H1 (cell line): ENCODE measurements at regions not wholly inside any gene's neighbourhood (a gene's known extent, or its start where the extent isn't known, plus 50 kb on each side); places are given as distances from the start of the nearest gene placed in this dataset.

Experiments used
- CTCF ChIA-PET: fragments of 300-600 bp; sonication (Branson Sonifier 250); formaldehyde crosslinking; loops from one replicate; lab custom pipeline; 2021; ENCODE audit not compliant: partially characterized antibody; lab: Charles Lee
- POLR2A ChIA-PET: fragments of 300-600 bp; sonication (Branson Sonifier 250); formaldehyde crosslinking; loops from one replicate; lab custom pipeline; 2021; ENCODE audit warnings: inconsistent platforms; ENCODE audit not compliant: partially characterized antibody; lab: Charles Lee
- DNase-seq, 2 experiments: peaks; one replicate each; pipeline versions ENCODE4 v3.0.0 to v3.0.0-alpha.2; 2010 to 2022; ENCODE audit warnings: low spot score in 2 of 2, low read depth in 1 of 2, mixed read lengths in 1 of 2
- FAIRE-seq: peaks from 2 replicates; lab custom pipeline; 2011; peaks lifted over from hg19 to GRCh38; lab: Jason Lieb, UNC
- H2AFZ ChIP-seq: 2 replicates; pipeline ENCODE4 v1.8.1; 2012; ENCODE audit warnings: low read length, inconsistent platforms
- H2AK5ac ChIP-seq: 2 replicates; pipeline ENCODE4 v1.6.1; 2013; ENCODE audit warnings: low read depth, low read length
- H2BK120ac ChIP-seq: replicated peaks from 2 replicates; pipeline ENCODE3; 2013; ENCODE audit warnings: low read depth, low read length, inconsistent platforms
- H2BK12ac ChIP-seq: 2 replicates; pipeline ENCODE4 v1.6.1; 2013; ENCODE audit warnings: low read depth, low read length
- H2BK15ac ChIP-seq: 2 replicates; pipeline ENCODE4 v1.6.1; 2013; ENCODE audit warnings: low read length
- H2BK20ac ChIP-seq: 2 replicates; pipeline ENCODE4 v1.6.1; 2013; ENCODE audit warnings: low read length
- H2BK5ac ChIP-seq: 2 replicates; pipeline ENCODE4 v1.6.1; 2013; ENCODE audit warnings: low read depth, low read length
- H3K14ac ChIP-seq: 2 replicates; pipeline ENCODE4 v1.6.1; 2013; ENCODE audit warnings: inconsistent platforms; ENCODE audit not compliant: insufficient read length
- H3K18ac ChIP-seq: 2 replicates; pipeline ENCODE4 v1.6.1; 2013; ENCODE audit warnings: low read length; ENCODE audit errors: extremely low read depth
- H3K23ac ChIP-seq: 2 replicates; pipeline ENCODE4 v1.6.1; 2013; ENCODE audit warnings: inconsistent platforms; ENCODE audit not compliant: insufficient read length
- H3K23me2 ChIP-seq: 2 replicates; pipeline ENCODE4 v1.6.1; 2013; ENCODE audit warnings: low read depth, low read length
- H3K27ac ChIP-seq: 2 replicates; pipeline ENCODE4 v1.6.1; 2011; ENCODE audit warnings: low read depth, low read length, inconsistent platforms
- H3K27me3 ChIP-seq, 4 experiments: replicated peaks in 1 of 4; 1 replicate in 1 of 4; 2 replicates in 3 of 4; pipeline versions ENCODE4 v1.6.1 to v1.8.1; 2011 to 2013; ENCODE audit warnings: low read length in 3 of 4, mild to moderate bottlenecking in 3 of 4, inconsistent platforms in 2 of 4, mixed read lengths in 2 of 4, moderate library complexity in 1 of 4; ENCODE audit not compliant: control insufficient read depth in 3 of 4, insufficient read depth in 3 of 4; ENCODE audit errors: extremely low read depth in 1 of 4
- H3K36me3 ChIP-seq, 4 experiments: 2 replicates each; pipeline versions ENCODE4 v1.6.1 to v1.8.1; 2011 to 2013; ENCODE audit warnings: mild to moderate bottlenecking in 4 of 4, low read length in 3 of 4, moderate library complexity in 2 of 4, control low read depth in 1 of 4, inconsistent platforms in 1 of 4; ENCODE audit not compliant: insufficient read depth in 4 of 4, control insufficient read depth in 2 of 4
- H3K4ac ChIP-seq: replicated peaks from 2 replicates; pipeline ENCODE3; 2013; ENCODE audit warnings: low read length, low read depth, mixed read lengths, inconsistent platforms; ENCODE audit not compliant: insufficient read length
- H3K4me1 ChIP-seq, 4 experiments: replicated peaks in 1 of 4; 1 replicate in 1 of 4; 2 replicates in 3 of 4; pipeline versions ENCODE4 v1.6.1 to v1.8.1; 2011 to 2013; ENCODE audit warnings: low read length in 3 of 4, inconsistent platforms in 2 of 4, mixed read lengths in 1 of 4; ENCODE audit not compliant: insufficient read depth in 4 of 4, control insufficient read depth in 3 of 4
- H3K4me2 ChIP-seq, 2 experiments: 2 replicates each; pipeline versions ENCODE4 v1.6.1 to v1.8.1; 2011 to 2013; ENCODE audit warnings: low read depth in 2 of 2, low read length in 2 of 2, control low read depth in 1 of 2, inconsistent platforms in 1 of 2, mild to moderate bottlenecking in 1 of 2; ENCODE audit not compliant: insufficient read depth in 1 of 2
- H3K4me3 ChIP-seq, 4 experiments: fragments of 200-600, 300-600 bp in 1 of 4; sonication (generic), shearing (Covaris generic), sonication (Bioruptor Twin) in 1 of 4; 2 replicates each; pipeline versions ENCODE4 v1.5.1 to v1.8.1; 2011 to 2016; ENCODE audit warnings: low read length in 4 of 4, low read depth in 3 of 4, control low read depth in 2 of 4, inconsistent platforms in 2 of 4, mild to moderate bottlenecking in 2 of 4, mixed read lengths in 1 of 4, moderate library complexity in 1 of 4; ENCODE audit not compliant: insufficient read depth in 2 of 4; ENCODE audit errors: extremely low read depth in 1 of 4
- H3K56ac ChIP-seq: replicated peaks from 2 replicates; pipeline ENCODE3; 2013; ENCODE audit warnings: low read depth, mild to moderate bottlenecking, mixed read lengths, low read length, inconsistent platforms; ENCODE audit not compliant: insufficient read length
- H3K79me1 ChIP-seq: 2 replicates; pipeline ENCODE4 v1.6.1; 2013; ENCODE audit warnings: low read depth, low read length, control low read depth
- H3K79me2 ChIP-seq, 2 experiments: 2 replicates each; pipeline versions ENCODE4 v1.6.1 to v1.8.1; 2012 to 2013; ENCODE audit warnings: low read length in 2 of 2, mild to moderate bottlenecking in 2 of 2, inconsistent platforms in 1 of 2; ENCODE audit not compliant: insufficient read depth in 2 of 2, control insufficient read depth in 1 of 2
- H3K9ac ChIP-seq, 4 experiments: replicated peaks in 1 of 4; 1 replicate in 1 of 4; 2 replicates in 3 of 4; pipeline versions ENCODE4 v1.6.1 to v1.8.1; 2011 to 2013; ENCODE audit warnings: low read depth in 3 of 4, low read length in 3 of 4, control low read depth in 2 of 4, mild to moderate bottlenecking in 2 of 4, moderate library complexity in 2 of 4, inconsistent platforms in 1 of 4; ENCODE audit errors: extremely low read depth in 1 of 4
- H3K9me3 ChIP-seq, 2 experiments: 2 replicates each; pipeline versions ENCODE4 v1.6.1 to v1.8.1; 2012 to 2013; ENCODE audit warnings: mild to moderate bottlenecking in 2 of 2, moderate library complexity in 2 of 2, control low read depth in 1 of 2, inconsistent platforms in 1 of 2, low read depth in 1 of 2, low read length in 1 of 2, mixed read lengths in 1 of 2; ENCODE audit not compliant: insufficient read depth in 2 of 2
- H4K20me1 ChIP-seq, 2 experiments: replicated peaks in 1 of 2; 2 replicates each; pipeline versions ENCODE3 to v1.8.1; 2011 to 2013; ENCODE audit warnings: inconsistent platforms in 2 of 2, low read length in 2 of 2, mild to moderate bottlenecking in 1 of 2; ENCODE audit not compliant: insufficient read depth in 2 of 2, control insufficient read depth in 1 of 2
- H4K5ac ChIP-seq: 2 replicates; pipeline ENCODE4 v1.6.1; 2013; ENCODE audit warnings: low read length, low read depth, mixed read lengths, inconsistent platforms; ENCODE audit not compliant: insufficient read length
- H4K8ac ChIP-seq: 2 replicates; pipeline ENCODE4 v1.8.0; 2013; ENCODE audit warnings: mild to moderate bottlenecking, moderate library complexity, low read length, inconsistent platforms; ENCODE audit not compliant: insufficient read depth; ENCODE audit errors: extremely low read depth
- H4K91ac ChIP-seq: replicated peaks from 2 replicates; pipeline ENCODE3; 2013; ENCODE audit warnings: low read length, mixed read lengths, inconsistent platforms; ENCODE audit not compliant: insufficient read length
- ATF2 ChIP-seq: IDR thresholded peaks from 2 replicates; pipeline ENCODE4 v1.6.1; 2012; ENCODE audit warnings: low read length, inconsistent platforms
- EGR1 ChIP-seq: IDR thresholded peaks from 2 replicates; pipeline ENCODE4 v1.6.1; 2011; ENCODE audit warnings: low read depth, low read length, borderline replicate concordance
- YY1 ChIP-seq: IDR thresholded peaks from 2 replicates; pipeline ENCODE4 v1.6.1; 2011; ENCODE audit warnings: low read depth, mild to moderate bottlenecking, low read length

- no peak overlapping the region for H3K4me2 ChIP-seq
- no peak for DNase-seq
- FAIRE-seq, result no peak
- no peaks in the 10 kb centered on the region for H3K36me3 ChIP-seq
- ChIA-PET POLR2A (no interaction called here), CTCF (interaction anchor here (0.6 to 1.8 kb wide), 2 partner anchors 10 to 1367 kb away, joined by 3 to 4 read pairs; no protein-coding TSS in a partner anchor)
- no peak overlapping the region for H4K5ac ChIP-seq
- no peaks in the 10 kb centered on the region for H3K79me2 ChIP-seq
- H2AFZ ChIP-seq, result no peak overlapping the region
- H3K79me1 ChIP-seq, result no peaks in the 10 kb centered on the region
- no peak overlapping the region for H3K4me3 ChIP-seq
- H3K9me3 ChIP-seq, result no peaks in the 10 kb centered on the region
- H3K4me1 ChIP-seq, result no peaks in the 10 kb centered on the region
- H2BK5ac ChIP-seq, result no peak overlapping the region
- H4K91ac ChIP-seq, result no peak overlapping the region
- H2BK15ac ChIP-seq, result no peak overlapping the region
- H3K9ac ChIP-seq, result no peak overlapping the region
- H2BK20ac ChIP-seq, result no peak overlapping the region
- H2AK5ac ChIP-seq, result no peak overlapping the region
- no peaks in the 10 kb centered on the region for H3K23me2 ChIP-seq
- no peak overlapping the region for H3K27ac ChIP-seq
- no peak overlapping the region for H3K23ac ChIP-seq
- H3K14ac ChIP-seq, result no peak overlapping the region
- no peak overlapping the region for H3K56ac ChIP-seq
- no peaks in the 10 kb centered on the region for H4K20me1 ChIP-seq
- H2BK12ac ChIP-seq, result no peak overlapping the region
- no peak overlapping the region for H2BK120ac ChIP-seq
- H3K18ac ChIP-seq, result no peak overlapping the region
- H4K8ac ChIP-seq, result no peak overlapping the region
- H3K27me3 ChIP-seq, result no peaks in the 10 kb centered on the region
- no peak overlapping the region for H3K4ac ChIP-seq
- TF ChIP-seq EGR1 (no peak), ATF2 (no peak), YY1 (no peak)
These were observed 2529.3 kb upstream of the PCDH20 start for GRCh38 chr13:63944911-63945310.
